ENCODE measurements at regions not wholly inside any gene's neighbourhood (a gene's known extent, or its start where the extent isn't known, plus 50 kb on each side); places are given as distances from the start of the nearest gene placed in this dataset.

- ATAC-seq (ENCODE audit: low read depth) = no peak
- no peaks in the 10 kb centered on the region for H3K9me3 Mint-ChIP-seq
- DNase-seq (ENCODE audit: low spot score in 2 of 2) = no peak
- H3K27ac Mint-ChIP-seq = no peak overlapping the region
- H3K36me3 Mint-ChIP-seq = no peaks in the 10 kb centered on the region
- no peak overlapping the region for H3K4me3 Mint-ChIP-seq
- H3K4me1 Mint-ChIP-seq = no peaks in the 10 kb centered on the region
- peaks cover 5% of the 10 kb centered on the region for H3K27me3 Mint-ChIP-seq
Measured at GRCh38 chr7:25752154-25752553, 399.8 kb upstream of the NFE2L3 start.

- Mint-ChIP-seq H3K9me3 (no peaks in the 10 kb centered on the region), H3K27ac (no peak overlapping the region), H3K4me1 (no peaks in the 10 kb centered on the region), H3K36me3 (no peaks in the 10 kb centered on the region), H3K27me3 (peaks cover 5% of the 10 kb centered on the region), H3K4me3 (no peak overlapping the region)
- ATAC-seq (ENCODE audit: low read depth) (no peak), DNase-seq (ENCODE audit: low spot score in 2 of 2) (no peak)
Measured at GRCh38 chr7:25752967-25753791, 398.8 kb upstream of the NFE2L3 start.

- H3K36me3 Mint-ChIP-seq = no peaks in the 10 kb centered on the region
- peaks cover 5% of the 10 kb centered on the region for H3K27me3 Mint-ChIP-seq
- DNase-seq (ENCODE audit: low spot score in 2 of 2) (no peak), ATAC-seq (ENCODE audit: low read depth) (no peak)
- no peak overlapping the region for H3K4me3 Mint-ChIP-seq
- H3K4me1 Mint-ChIP-seq = no peaks in the 10 kb centered on the region
- no peaks in the 10 kb centered on the region for H3K9me3 Mint-ChIP-seq
- H3K27ac Mint-ChIP-seq = no peak overlapping the region
Measured at GRCh38 chr7:25753837-25754236, 398.2 kb upstream of the NFE2L3 start.

GRCh38 chr7:25754333-25754732 lies 397.7 kb upstream of the NFE2L3 start:
- Mint-ChIP-seq H3K4me1 (no peaks in the 10 kb centered on the region), H3K36me3 (no peaks in the 10 kb centered on the region), H3K27ac (no peak overlapping the region), H3K9me3 (no peaks in the 10 kb centered on the region), H3K27me3 (peaks cover 5% of the 10 kb centered on the region), H3K4me3 (no peak overlapping the region)
- ATAC-seq (ENCODE audit: low read depth) = no peak
- DNase-seq (ENCODE audit: low spot score in 2 of 2) = no peak

GRCh38 chr7:25754751-25755150 lies 397.2 kb upstream of the NFE2L3 start:
- no peak for ATAC-seq (ENCODE audit: low read depth)
- Mint-ChIP-seq H3K9me3 (no peaks in the 10 kb centered on the region), H3K4me1 (no peaks in the 10 kb centered on the region), H3K4me3 (no peak overlapping the region), H3K27me3 (peaks cover 5% of the 10 kb centered on the region), H3K36me3 (no peaks in the 10 kb centered on the region), H3K27ac (no peak overlapping the region)
- DNase-seq (ENCODE audit: low spot score in 2 of 2) = no peak

- Mint-ChIP-seq H3K9me3 (no peaks in the 10 kb centered on the region), H3K27me3 (peaks cover 7% of the 10 kb centered on the region), H3K27ac (no peak overlapping the region), H3K4me1 (no peaks in the 10 kb centered on the region), H3K36me3 (no peaks in the 10 kb centered on the region), H3K4me3 (no peak overlapping the region)
- ATAC-seq (ENCODE audit: low read depth) (no peak), DNase-seq (ENCODE audit: low spot score in 2 of 2) (no peak)
Measured at GRCh38 chr7:25756601-25757000, 395.4 kb upstream of the NFE2L3 start.

- DNase-seq (ENCODE audit: low spot score in 2 of 2) = no peak
- H3K9me3 Mint-ChIP-seq = no peaks in the 10 kb centered on the region
- no peak overlapping the region for H3K4me3 Mint-ChIP-seq
- H3K27ac Mint-ChIP-seq = no peak overlapping the region
- H3K4me1 Mint-ChIP-seq = no peaks in the 10 kb centered on the region
- no peak for ATAC-seq (ENCODE audit: low read depth)
- peaks cover 10% of the 10 kb centered on the region for H3K27me3 Mint-ChIP-seq
- no peaks in the 10 kb centered on the region for H3K36me3 Mint-ChIP-seq
Measured at GRCh38 chr7:25758559-25758958, 393.4 kb upstream of the NFE2L3 start.

GRCh38 chr7:25759286-25759685 lies 392.7 kb upstream of the NFE2L3 start:
- Mint-ChIP-seq H3K27me3 (peaks cover 12% of the 10 kb centered on the region), H3K36me3 (no peaks in the 10 kb centered on the region), H3K27ac (no peak overlapping the region), H3K4me1 (no peaks in the 10 kb centered on the region), H3K4me3 (no peak overlapping the region), H3K9me3 (no peaks in the 10 kb centered on the region)
- DNase-seq (ENCODE audit: low spot score in 2 of 2) (no peak), ATAC-seq (ENCODE audit: low read depth) (no peak)

- no peak overlapping the region for H3K27ac Mint-ChIP-seq
- no peak for ATAC-seq (ENCODE audit: low read depth)
- H3K36me3 Mint-ChIP-seq = no peaks in the 10 kb centered on the region
- H3K4me3 Mint-ChIP-seq = no peak overlapping the region
- no peaks in the 10 kb centered on the region for H3K4me1 Mint-ChIP-seq
- DNase-seq (ENCODE audit: low spot score in 2 of 2) = no peak
- H3K27me3 Mint-ChIP-seq = peaks cover 8% of the 10 kb centered on the region
- no peaks in the 10 kb centered on the region for H3K9me3 Mint-ChIP-seq
Measured at GRCh38 chr7:25759748-25760147, 392.2 kb upstream of the NFE2L3 start.

GRCh38 chr7:25762511-25763462 lies 389.2 kb upstream of the NFE2L3 start:
- Mint-ChIP-seq H3K36me3 (no peaks in the 10 kb centered on the region), H3K9me3 (no peaks in the 10 kb centered on the region), H3K4me1 (no peaks in the 10 kb centered on the region), H3K4me3 (no peak overlapping the region), H3K27ac (no peak overlapping the region), H3K27me3 (peaks cover 7% of the 10 kb centered on the region)
- DNase-seq (ENCODE audit: low spot score in 2 of 2) (no peak), ATAC-seq (ENCODE audit: low read depth) (no peak)

GRCh38 chr7:25763463-25763860 lies 388.5 kb upstream of the NFE2L3 start:
- H3K27me3 Mint-ChIP-seq = peaks cover 7% of the 10 kb centered on the region
- no peaks in the 10 kb centered on the region for H3K36me3 Mint-ChIP-seq
- ATAC-seq (ENCODE audit: low read depth) (no peak), DNase-seq (ENCODE audit: low spot score in 2 of 2) (no peak)
- no peak overlapping the region for H3K27ac Mint-ChIP-seq
- no peak overlapping the region for H3K4me3 Mint-ChIP-seq
- H3K9me3 Mint-ChIP-seq = no peaks in the 10 kb centered on the region
- H3K4me1 Mint-ChIP-seq = no peaks in the 10 kb centered on the region

GRCh38 chr7:25765110-25765655 lies 386.8 kb upstream of the NFE2L3 start:
- no peaks in the 10 kb centered on the region for H3K9me3 Mint-ChIP-seq
- peaks cover 7% of the 10 kb centered on the region for H3K27me3 Mint-ChIP-seq

GRCh38 chr7:25770235-25770634 lies 381.8 kb upstream of the NFE2L3 start:
- Mint-ChIP-seq H3K4me1 (no peaks in the 10 kb centered on the region), H3K9me3 (no peaks in the 10 kb centered on the region), H3K27ac (no peak overlapping the region), H3K4me3 (no peak overlapping the region), H3K36me3 (no peaks in the 10 kb centered on the region), H3K27me3 (peaks cover 4% of the 10 kb centered on the region)
- no peak for DNase-seq (ENCODE audit: low spot score in 2 of 2)
- ATAC-seq (ENCODE audit: low read depth) = no peak

More at GRCh38 chr7:25765110-25765655, 386.8 kb upstream of the NFE2L3 start:
- no peak overlapping the region for H3K27ac Mint-ChIP-seq
- no peaks in the 10 kb centered on the region for H3K4me1 Mint-ChIP-seq
- H3K36me3 Mint-ChIP-seq = no peaks in the 10 kb centered on the region
- no peak overlapping the region for H3K4me3 Mint-ChIP-seq
- DNase-seq (ENCODE audit: low spot score in 2 of 2) = no peak
- ATAC-seq (ENCODE audit: low read depth) = no peak

GRCh38 chr7:25770670-25771069 lies 381.3 kb upstream of the NFE2L3 start:
- no peaks in the 10 kb centered on the region for H3K36me3 Mint-ChIP-seq
- no peaks in the 10 kb centered on the region for H3K4me1 Mint-ChIP-seq
- ATAC-seq (ENCODE audit: low read depth) = no peak
- H3K4me3 Mint-ChIP-seq = no peak overlapping the region
- DNase-seq (ENCODE audit: low spot score in 2 of 2) = no peak
- peaks cover 4% of the 10 kb centered on the region for H3K27me3 Mint-ChIP-seq
- no peak overlapping the region for H3K27ac Mint-ChIP-seq
- H3K9me3 Mint-ChIP-seq = no peaks in the 10 kb centered on the region
